Kidney epithelial cell (primary cell): ENCODE measurements at regions not wholly inside any gene's neighbourhood (a gene's known extent, or its start where the extent isn't known, plus 50 kb on each side); places are given as distances from the start of the nearest gene placed in this dataset.

Source experiments
- DNase-seq: peaks from one replicate; pipeline ENCODE4 v3.0.0-alpha.2; 2010; ENCODE audit warnings: low read depth
- H3K27me3 ChIP-seq: 2 replicates; pipeline ENCODE4 v1.6.0; 2011; ENCODE audit warnings: low read length; ENCODE audit not compliant: control insufficient read depth, insufficient read depth
- H3K36me3 ChIP-seq: 2 replicates; pipeline ENCODE4 v1.5.1; 2011; ENCODE audit warnings: low read length; ENCODE audit not compliant: control insufficient read depth, insufficient read depth
- H3K4me3 ChIP-seq: 2 replicates; pipeline ENCODE4 v1.5.1; 2011; ENCODE audit warnings: low read depth, mild to moderate bottlenecking, control low read depth, low read length
- TF ChIP-seq, protein P1 (sequence below): IDR thresholded peaks from 2 replicates; pipeline ENCODE4 v1.5.1; 2011; ENCODE audit warnings: mild to moderate bottlenecking, moderate library complexity, low read length, control low read depth, inconsistent platforms; ENCODE audit not compliant: insufficient read depth, poor library complexity, severe bottlenecking

DNA sequence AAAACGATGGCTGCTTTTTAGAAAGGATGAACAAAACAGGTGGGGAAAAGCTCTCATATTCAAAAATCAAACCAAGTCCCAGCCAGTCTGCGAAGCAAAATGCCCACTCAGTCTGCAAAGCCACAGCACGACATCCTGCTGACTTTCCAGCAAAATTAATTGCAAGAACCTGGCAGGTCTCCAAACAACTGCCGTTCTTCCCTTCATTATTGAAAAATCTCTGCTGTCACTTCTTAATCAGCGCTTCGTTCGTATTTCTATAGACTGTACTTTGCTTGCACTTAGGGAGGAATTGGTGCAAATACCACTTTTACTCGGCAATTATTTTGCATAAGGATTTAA lies 222.4 kb downstream of the CBLN4 start:
- TF ChIP-seq, protein P1, sequence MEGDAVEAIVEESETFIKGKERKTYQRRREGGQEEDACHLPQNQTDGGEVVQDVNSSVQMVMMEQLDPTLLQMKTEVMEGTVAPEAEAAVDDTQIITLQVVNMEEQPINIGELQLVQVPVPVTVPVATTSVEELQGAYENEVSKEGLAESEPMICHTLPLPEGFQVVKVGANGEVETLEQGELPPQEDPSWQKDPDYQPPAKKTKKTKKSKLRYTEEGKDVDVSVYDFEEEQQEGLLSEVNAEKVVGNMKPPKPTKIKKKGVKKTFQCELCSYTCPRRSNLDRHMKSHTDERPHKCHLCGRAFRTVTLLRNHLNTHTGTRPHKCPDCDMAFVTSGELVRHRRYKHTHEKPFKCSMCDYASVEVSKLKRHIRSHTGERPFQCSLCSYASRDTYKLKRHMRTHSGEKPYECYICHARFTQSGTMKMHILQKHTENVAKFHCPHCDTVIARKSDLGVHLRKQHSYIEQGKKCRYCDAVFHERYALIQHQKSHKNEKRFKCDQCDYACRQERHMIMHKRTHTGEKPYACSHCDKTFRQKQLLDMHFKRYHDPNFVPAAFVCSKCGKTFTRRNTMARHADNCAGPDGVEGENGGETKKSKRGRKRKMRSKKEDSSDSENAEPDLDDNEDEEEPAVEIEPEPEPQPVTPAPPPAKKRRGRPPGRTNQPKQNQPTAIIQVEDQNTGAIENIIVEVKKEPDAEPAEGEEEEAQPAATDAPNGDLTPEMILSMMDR: no peak
- no peak for DNase-seq
- H3K36me3 ChIP-seq: no peaks in the 10 kb centered on the region

DNA sequence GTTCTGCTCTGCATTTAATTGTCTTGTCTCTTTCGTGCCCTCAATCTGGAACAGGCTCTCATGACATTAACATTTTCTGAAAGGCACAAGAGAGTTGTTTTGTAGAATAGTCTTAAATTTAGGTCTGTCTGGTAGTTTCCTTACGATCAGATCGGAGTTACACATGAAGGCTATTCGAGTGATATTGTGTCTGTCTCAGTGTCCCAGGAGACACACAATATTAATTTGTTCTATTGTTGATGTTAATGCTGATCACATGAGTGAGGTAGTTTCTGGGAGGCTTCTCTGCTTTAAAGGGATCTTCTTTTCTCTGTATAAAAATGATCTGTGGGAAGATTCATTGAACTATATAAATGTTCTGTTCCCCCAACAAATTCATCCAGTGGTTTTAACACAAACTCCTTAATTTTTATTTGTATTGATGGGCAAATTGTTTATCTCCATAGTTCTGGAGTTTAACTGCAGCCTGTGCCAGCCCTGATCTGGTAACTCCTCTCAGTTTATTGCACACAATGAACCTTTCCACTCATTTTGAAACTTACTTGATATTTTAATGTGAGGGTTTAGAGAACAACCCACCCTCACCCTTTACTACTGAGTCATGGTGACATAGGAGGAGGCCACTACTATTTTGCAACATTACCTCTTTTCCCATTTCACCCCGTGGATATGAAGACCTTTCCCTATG lies 223.0 kb downstream of the CBLN4 start:
- Histone ChIP-seq H3K27me3 (no peaks in the 10 kb centered on the region), H3K4me3 (no peak overlapping the region), H3K36me3 (no peaks in the 10 kb centered on the region)
- no peak for DNase-seq
- TF ChIP-seq, protein P1: no peak

More for the DNA sequence above, 222.4 kb downstream of the CBLN4 start:
- Histone ChIP-seq H3K27me3 (no peaks in the 10 kb centered on the region), H3K4me3 (no peak overlapping the region)

DNA sequence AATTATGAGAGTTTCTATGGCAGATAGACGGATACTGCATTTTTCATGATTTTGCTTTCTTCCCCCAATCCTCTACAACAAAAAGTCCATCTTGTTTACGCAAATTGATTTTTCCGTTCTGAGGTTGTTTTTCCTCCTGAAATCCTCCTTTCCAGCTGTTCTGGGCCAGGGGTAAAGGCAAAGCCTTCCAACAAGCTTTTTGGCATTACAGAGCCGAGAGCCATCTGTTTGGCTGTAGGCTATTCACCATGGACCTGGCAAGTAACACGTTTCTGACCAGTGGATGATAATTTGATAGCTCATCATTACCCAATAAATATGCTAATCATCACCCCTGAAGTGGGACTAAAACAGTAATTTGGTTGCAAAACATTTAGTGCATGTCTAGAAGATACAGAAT lies 226.5 kb downstream of the CBLN4 start:
- TF ChIP-seq, protein P1: no peak
- H3K36me3 ChIP-seq: no peaks in the 10 kb centered on the region
- H3K4me3 ChIP-seq: no peak overlapping the region
- no peaks in the 10 kb centered on the region for H3K27me3 ChIP-seq
- no peak for DNase-seq

DNA sequence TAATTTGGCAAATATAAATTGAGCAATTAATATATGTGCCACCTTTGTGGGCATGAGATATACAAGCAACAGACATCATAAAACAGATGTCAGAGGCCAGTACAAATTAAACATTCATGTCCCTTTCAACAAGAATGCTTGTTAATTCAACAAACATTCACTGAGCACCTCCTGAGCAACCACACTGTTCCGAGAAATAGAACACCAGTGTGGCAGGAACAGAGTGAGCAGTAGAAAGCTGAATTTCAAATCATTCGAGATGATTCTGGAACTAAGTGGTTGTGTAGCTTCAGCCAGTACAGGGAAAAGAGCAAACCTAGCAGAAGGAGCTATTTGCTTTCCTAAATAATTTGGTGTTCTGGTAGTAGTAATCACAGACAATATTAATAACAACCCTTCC lies 227.7 kb downstream of the CBLN4 start:
- H3K36me3 ChIP-seq: no peaks in the 10 kb centered on the region
- no peaks in the 10 kb centered on the region for H3K27me3 ChIP-seq
- no peak overlapping the region for H3K4me3 ChIP-seq
- TF ChIP-seq, protein P1: no peak
- no peak for DNase-seq

DNA sequence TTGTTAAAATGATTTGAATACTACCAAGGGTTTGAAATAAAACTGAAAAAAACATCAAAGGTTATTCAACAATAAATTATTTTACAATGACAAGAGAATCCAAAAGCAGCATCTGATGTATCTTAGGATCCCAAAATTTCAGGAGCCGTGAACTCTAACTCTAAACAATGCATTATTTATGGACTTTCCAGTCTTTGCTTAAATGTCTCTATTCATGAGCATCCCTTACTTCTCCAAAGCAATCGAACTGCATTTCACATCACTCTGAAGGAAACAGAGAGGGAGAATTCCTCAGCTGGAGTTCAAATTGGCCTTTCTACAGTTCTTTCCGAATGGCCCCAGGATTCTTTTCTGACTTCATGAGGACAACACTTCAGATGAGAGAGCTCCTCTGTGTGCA lies 229.1 kb downstream of the CBLN4 start:
- TF ChIP-seq, protein P1: no peak
- no peak overlapping the region for H3K4me3 ChIP-seq
- no peaks in the 10 kb centered on the region for H3K36me3 ChIP-seq
- DNase-seq: no peak
- H3K27me3 ChIP-seq: no peaks in the 10 kb centered on the region

DNA sequence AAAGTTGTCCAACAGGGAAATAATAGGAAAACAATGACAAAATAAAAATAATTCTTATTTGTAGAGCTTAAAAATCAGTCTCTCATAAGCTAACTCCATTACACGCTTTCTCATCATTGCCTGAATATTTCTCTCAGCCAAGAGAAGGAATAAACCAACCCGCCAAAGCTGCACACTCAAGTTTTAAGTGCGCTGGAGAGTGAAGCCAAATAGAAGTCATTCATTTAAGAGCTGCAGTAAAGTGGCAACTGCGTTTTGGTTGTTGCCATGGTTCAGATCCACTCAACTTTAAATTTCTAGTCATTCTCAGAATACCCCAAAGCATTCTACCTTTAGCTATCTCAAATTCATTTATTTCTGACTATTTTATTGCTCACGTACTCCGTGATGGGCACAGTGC lies 230.7 kb downstream of the CBLN4 start:
- H3K4me3 ChIP-seq: no peak overlapping the region
- H3K27me3 ChIP-seq: no peaks in the 10 kb centered on the region
- no peaks in the 10 kb centered on the region for H3K36me3 ChIP-seq
- TF ChIP-seq, protein P1: no peak
- no peak for DNase-seq
